A549 (cell line): ENCODE measurements at regions not wholly inside any gene's neighbourhood (a gene's known extent, or its start where the extent isn't known, plus 50 kb on each side); places are given as distances from the start of the nearest gene placed in this dataset.

Experiments
- JUN ChIP-seq, 2 experiments: fragments of >200 bp; sonication (Bioruptor Twin); formaldehyde crosslinking; IDR thresholded peaks; 2 replicates in 1 of 2; 3 replicates in 1 of 2; pipeline ENCODE4 v1.6.1; 2016 to 2017
- POLR2A ChIP-seq: IDR thresholded peaks from 2 replicates; pipeline ENCODE4 v1.6.1; 2012; ENCODE audit warnings: mild to moderate bottlenecking, low read length
- SMC3 ChIP-seq: fragments of >200 bp; sonication (Bioruptor Twin); formaldehyde crosslinking; IDR thresholded peaks from 3 replicates; pipeline ENCODE4 v1.6.1; 2018; ENCODE audit warnings: inconsistent platforms
- TF ChIP-seq, protein P1 (sequence below): fragments of >200 bp; sonication (Bioruptor Twin); formaldehyde crosslinking; IDR thresholded peaks from 3 replicates; pipeline ENCODE4 v1.5.1; 2016
- TF ChIP-seq, protein P2 (sequence below): fragments of >200 bp; sonication (Bioruptor Twin); formaldehyde crosslinking; IDR thresholded peaks from 3 replicates; pipeline ENCODE4 v1.6.1; 2016

DNA sequence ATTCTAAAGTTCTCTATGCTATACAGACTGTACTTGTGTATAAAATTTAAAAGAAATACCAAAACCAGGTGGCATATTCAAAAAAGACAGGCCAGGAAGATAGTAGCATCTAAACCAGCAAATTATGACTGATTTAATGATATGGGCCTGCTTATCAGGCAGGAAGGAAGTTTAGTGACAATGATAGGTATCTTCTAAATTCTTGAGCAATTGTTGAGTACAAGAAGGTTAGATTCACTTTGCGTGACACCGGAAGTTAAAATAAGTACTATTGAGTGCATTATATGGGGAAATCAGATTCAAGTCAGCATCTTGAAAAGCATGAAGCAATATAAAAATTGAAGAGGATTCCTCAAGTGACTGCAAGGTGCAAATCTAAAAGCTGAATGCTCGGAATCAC is 186.8 kb upstream of the RGS18 start:
- TF ChIP-seq, protein P1, sequence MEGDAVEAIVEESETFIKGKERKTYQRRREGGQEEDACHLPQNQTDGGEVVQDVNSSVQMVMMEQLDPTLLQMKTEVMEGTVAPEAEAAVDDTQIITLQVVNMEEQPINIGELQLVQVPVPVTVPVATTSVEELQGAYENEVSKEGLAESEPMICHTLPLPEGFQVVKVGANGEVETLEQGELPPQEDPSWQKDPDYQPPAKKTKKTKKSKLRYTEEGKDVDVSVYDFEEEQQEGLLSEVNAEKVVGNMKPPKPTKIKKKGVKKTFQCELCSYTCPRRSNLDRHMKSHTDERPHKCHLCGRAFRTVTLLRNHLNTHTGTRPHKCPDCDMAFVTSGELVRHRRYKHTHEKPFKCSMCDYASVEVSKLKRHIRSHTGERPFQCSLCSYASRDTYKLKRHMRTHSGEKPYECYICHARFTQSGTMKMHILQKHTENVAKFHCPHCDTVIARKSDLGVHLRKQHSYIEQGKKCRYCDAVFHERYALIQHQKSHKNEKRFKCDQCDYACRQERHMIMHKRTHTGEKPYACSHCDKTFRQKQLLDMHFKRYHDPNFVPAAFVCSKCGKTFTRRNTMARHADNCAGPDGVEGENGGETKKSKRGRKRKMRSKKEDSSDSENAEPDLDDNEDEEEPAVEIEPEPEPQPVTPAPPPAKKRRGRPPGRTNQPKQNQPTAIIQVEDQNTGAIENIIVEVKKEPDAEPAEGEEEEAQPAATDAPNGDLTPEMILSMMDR, result no peak
- TF ChIP-seq POLR2A (no peak), JUN (IDR thresholded peaks at IDR 0.05) (no peak), SMC3 (no peak)
- TF ChIP-seq, protein P2, sequence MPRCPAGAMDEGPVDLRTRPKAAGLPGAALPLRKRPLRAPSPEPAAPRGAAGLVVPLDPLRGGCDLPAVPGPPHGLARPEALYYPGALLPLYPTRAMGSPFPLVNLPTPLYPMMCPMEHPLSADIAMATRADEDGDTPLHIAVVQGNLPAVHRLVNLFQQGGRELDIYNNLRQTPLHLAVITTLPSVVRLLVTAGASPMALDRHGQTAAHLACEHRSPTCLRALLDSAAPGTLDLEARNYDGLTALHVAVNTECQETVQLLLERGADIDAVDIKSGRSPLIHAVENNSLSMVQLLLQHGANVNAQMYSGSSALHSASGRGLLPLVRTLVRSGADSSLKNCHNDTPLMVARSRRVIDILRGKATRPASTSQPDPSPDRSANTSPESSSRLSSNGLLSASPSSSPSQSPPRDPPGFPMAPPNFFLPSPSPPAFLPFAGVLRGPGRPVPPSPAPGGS, result no peak
